ENCODE measurements at regions not wholly inside any gene's neighbourhood (a gene's known extent, or its start where the extent isn't known, plus 50 kb on each side); places are given as distances from the start of the nearest gene placed in this dataset.

GRCh38 chr9:82613498-82613897 lies 449.4 kb downstream of the RASEF start:
- Mint-ChIP-seq H3K27me3 (ENCODE audit: low read depth) (no peaks in the 10 kb centered on the region), H3K27ac (ENCODE audit: unreplicated experiment) (no peak overlapping the region), H3K4me1 (no peaks in the 10 kb centered on the region), H3K4me3 (no peak overlapping the region), H3K36me3 (ENCODE audit: low read depth) (no peaks in the 10 kb centered on the region), H3K9me3 (no peaks in the 10 kb centered on the region)
- TF ChIP-seq, protein P1, sequence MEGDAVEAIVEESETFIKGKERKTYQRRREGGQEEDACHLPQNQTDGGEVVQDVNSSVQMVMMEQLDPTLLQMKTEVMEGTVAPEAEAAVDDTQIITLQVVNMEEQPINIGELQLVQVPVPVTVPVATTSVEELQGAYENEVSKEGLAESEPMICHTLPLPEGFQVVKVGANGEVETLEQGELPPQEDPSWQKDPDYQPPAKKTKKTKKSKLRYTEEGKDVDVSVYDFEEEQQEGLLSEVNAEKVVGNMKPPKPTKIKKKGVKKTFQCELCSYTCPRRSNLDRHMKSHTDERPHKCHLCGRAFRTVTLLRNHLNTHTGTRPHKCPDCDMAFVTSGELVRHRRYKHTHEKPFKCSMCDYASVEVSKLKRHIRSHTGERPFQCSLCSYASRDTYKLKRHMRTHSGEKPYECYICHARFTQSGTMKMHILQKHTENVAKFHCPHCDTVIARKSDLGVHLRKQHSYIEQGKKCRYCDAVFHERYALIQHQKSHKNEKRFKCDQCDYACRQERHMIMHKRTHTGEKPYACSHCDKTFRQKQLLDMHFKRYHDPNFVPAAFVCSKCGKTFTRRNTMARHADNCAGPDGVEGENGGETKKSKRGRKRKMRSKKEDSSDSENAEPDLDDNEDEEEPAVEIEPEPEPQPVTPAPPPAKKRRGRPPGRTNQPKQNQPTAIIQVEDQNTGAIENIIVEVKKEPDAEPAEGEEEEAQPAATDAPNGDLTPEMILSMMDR (conservative IDR thresholded peaks at IDR 0.05): no peak
- no peak for DNase-seq (ENCODE audit: low read depth, low spot score)

GRCh38 chr9:82616545-82616944 lies 446.4 kb downstream of the RASEF start:
- no peak for DNase-seq (ENCODE audit: low read depth, low spot score)
- Mint-ChIP-seq H3K4me1 (no peaks in the 10 kb centered on the region), H3K27ac (ENCODE audit: unreplicated experiment) (no peak overlapping the region), H3K36me3 (ENCODE audit: low read depth) (no peaks in the 10 kb centered on the region), H3K9me3 (peaks cover 5% of the 10 kb centered on the region), H3K27me3 (ENCODE audit: low read depth) (no peaks in the 10 kb centered on the region), H3K4me3 (no peak overlapping the region)
- TF ChIP-seq, protein P1 (conservative IDR thresholded peaks at IDR 0.05): no peak

DNA sequence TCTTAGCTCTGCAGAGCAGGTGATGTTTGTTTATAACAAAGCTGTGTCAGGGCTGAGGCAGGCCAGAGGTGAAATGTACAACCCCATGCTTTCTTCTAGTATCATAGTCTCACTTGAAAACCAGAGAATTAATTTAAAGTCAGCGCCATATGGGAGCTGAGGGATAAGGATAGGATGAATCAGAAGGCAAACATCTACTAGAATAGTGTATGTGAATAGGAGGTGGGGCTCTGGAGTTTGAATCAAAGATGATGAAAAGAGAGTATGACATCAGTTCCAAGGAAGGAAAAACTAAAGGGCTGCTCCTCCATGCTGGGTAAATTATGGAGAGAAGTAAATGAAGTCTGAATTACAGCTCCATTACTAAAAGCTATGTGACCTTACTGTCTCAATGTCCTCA lies 441.5 kb downstream of the RASEF start:
- peaks cover 5% of the 10 kb centered on the region for H3K4me1 Mint-ChIP-seq
- no peak overlapping the region for H3K27ac Mint-ChIP-seq (ENCODE audit: unreplicated experiment)
- no peaks in the 10 kb centered on the region for H3K36me3 Mint-ChIP-seq (ENCODE audit: low read depth)
- TF ChIP-seq, protein P1 (conservative IDR thresholded peaks at IDR 0.05): no peak
- H3K4me3 Mint-ChIP-seq: no peak overlapping the region
- H3K27me3 Mint-ChIP-seq (ENCODE audit: low read depth): no peaks in the 10 kb centered on the region
- DNase-seq (ENCODE audit: low read depth, low spot score): no peak
- H3K9me3 Mint-ChIP-seq: peaks cover 5% of the 10 kb centered on the region

- Mint-ChIP-seq H3K4me1 (no peaks in the 10 kb centered on the region), H3K9me3 (peaks cover 21% of the 10 kb centered on the region), H3K4me3 (no peak overlapping the region), H3K27ac (ENCODE audit: unreplicated experiment) (no peak overlapping the region), H3K27me3 (ENCODE audit: low read depth) (no peaks in the 10 kb centered on the region), H3K36me3 (ENCODE audit: low read depth) (peaks cover 8% of the 10 kb centered on the region)
- TF ChIP-seq, protein P1 (conservative IDR thresholded peaks at IDR 0.05): no peak
- no peak for DNase-seq (ENCODE audit: low read depth, low spot score)
Measured at GRCh38 chr9:82637368-82637767, 425.6 kb downstream of the RASEF start.

GRCh38 chr9:82645600-82645999 lies 417.3 kb downstream of the RASEF start:
- H3K9me3 Mint-ChIP-seq: peaks cover 9% of the 10 kb centered on the region
- DNase-seq (ENCODE audit: low read depth, low spot score): no peak
- no peaks in the 10 kb centered on the region for H3K27me3 Mint-ChIP-seq (ENCODE audit: low read depth)
- TF ChIP-seq, protein P1 (conservative IDR thresholded peaks at IDR 0.05): no peak
- H3K4me1 Mint-ChIP-seq: no peaks in the 10 kb centered on the region
- H3K36me3 Mint-ChIP-seq (ENCODE audit: low read depth): peaks cover 3% of the 10 kb centered on the region
- H3K27ac Mint-ChIP-seq (ENCODE audit: unreplicated experiment): no peak overlapping the region
- H3K4me3 Mint-ChIP-seq: no peak overlapping the region

DNA sequence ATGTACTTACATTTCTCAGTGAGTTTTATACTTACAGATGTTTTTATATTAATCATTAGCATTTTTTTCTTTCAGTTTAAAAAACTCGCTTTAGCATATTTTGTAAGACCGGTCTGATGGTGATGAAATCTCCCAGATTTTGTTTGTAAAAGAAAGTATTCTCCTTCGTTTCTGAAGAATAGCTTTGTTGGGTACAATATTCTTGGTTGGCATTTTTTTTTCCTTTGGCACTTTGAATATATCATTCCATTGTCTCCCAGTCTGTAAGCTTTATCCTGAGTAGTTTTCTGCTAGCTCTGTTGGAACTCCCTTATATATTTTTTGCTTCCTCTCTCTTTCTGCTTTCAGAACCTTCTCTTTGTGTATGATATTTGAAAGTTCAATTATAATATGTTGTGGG lies 412.6 kb downstream of the RASEF start:
- TF ChIP-seq, protein P1 (conservative IDR thresholded peaks at IDR 0.05): no peak
- Mint-ChIP-seq H3K4me1 (no peaks in the 10 kb centered on the region), H3K27me3 (ENCODE audit: low read depth) (no peaks in the 10 kb centered on the region), H3K9me3 (peaks cover 6% of the 10 kb centered on the region), H3K27ac (ENCODE audit: unreplicated experiment) (no peak overlapping the region), H3K36me3 (ENCODE audit: low read depth) (peaks cover 6% of the 10 kb centered on the region), H3K4me3 (no peak overlapping the region)
- no peak for DNase-seq (ENCODE audit: low read depth, low spot score)

Data from neural crest cell (in vitro differentiated cells).